Erythroblast (primary cell): ENCODE measurements at regions not wholly inside any gene's neighbourhood (a gene's known extent, or its start where the extent isn't known, plus 50 kb on each side); places are given as distances from the start of the nearest gene placed in this dataset.

Experiments used
- GATA1 ChIP-seq: IDR thresholded peaks from 2 replicates; pipeline ENCODE4 v1.6.1; 2011; ENCODE audit warnings: low read depth, mild to moderate bottlenecking, control low read depth, low read length, moderate library complexity
- POLR2A ChIP-seq: IDR thresholded peaks from 2 replicates; pipeline ENCODE4 v1.6.1; 2011; ENCODE audit warnings: mild to moderate bottlenecking, low read length

- TF ChIP-seq POLR2A = no peak
- no peak for TF ChIP-seq GATA1
Observed at GRCh38 chr10:18988338-18988737, 60.3 kb upstream of the MALRD1 start.
